Medulla oblongata (tissue), 1 donor: ENCODE measurements at regions not wholly inside any gene's neighbourhood (a gene's known extent, or its start where the extent isn't known, plus 50 kb on each side); places are given as distances from the start of the nearest gene placed in this dataset.
"Not testable (repeated sequence)": the region's sequence is repeated elsewhere in the genome, so short reads cannot be mapped to it uniquely, and the experiment has no call there.

Experiments used
- DNase-seq: peaks from one replicate; pipeline ENCODE4 v3.0.0-alpha.2; 2015; ENCODE audit errors: extremely low spot score

DNA sequence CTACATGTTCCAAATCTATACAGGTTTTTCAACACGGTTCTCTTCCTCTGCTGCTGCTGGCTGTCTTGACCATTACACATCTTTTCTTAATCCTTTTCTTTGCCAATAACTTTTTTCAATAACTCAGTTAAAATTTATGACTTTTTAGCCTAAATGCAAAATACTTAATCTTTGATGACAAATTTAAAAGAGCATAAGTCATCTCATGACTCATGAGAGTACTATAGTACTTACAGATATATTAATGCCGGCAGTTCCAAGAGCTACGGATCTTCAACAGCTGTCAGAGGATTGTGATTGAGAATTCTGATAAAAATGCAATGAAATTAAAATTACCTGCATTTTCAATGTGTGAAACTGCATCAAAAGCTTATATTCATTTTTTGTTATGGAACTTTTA lies 105.5 kb downstream of the KPNA2 start:
- DNase-seq, result no peak

- DNase-seq, result no peak
Measured at GRCh38 chr17:68142595-68142994, 105.2 kb upstream of the AMZ2 start.

DNA sequence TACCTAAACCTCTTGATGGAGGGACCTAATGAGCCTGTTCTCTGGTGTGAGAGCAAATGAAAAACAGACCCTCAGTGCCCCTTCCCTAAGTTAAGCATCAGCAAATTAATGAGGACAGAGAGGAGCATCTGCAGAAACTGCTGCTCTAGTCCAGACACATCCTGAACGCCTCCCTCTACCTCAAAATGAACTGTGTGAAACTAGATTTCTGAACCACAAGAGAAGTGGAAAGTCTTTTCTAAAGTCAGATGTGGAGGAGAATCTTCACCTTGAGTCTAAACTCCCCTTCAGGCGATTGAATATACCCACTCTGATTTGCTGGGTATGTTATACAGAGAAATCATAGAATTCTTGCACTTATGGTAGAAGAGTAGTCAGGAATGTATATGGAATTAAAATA lies 104.4 kb upstream of the AMZ2 start:
- DNase-seq, result no peak

DNA sequence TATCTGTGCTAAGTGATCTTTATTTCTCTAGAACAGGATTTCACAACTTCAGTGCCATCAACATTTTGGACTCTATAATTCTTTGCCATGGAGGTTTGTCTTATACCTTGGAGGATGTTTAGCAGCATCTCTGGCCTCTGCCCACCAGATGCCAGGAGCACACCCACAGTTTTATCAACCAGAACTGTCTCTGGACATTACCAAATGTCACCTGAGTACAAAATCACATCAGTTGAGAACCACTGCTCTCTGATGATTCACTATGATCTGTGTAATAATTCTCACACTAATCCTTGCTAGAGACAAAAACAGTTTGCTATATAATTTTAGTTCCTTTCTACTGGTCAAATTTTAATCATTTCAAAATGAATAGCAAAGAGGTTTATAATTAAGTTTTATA lies 102.8 kb upstream of the AMZ2 start:
- DNase-seq, result no peak

GRCh38 chr17:68148936-68149335 lies 98.9 kb upstream of the AMZ2 start:
- DNase-seq, result no peak

- no peak for DNase-seq
Measured at GRCh38 chr17:68152161-68152571, 95.7 kb upstream of the AMZ2 start.

GRCh38 chr17:68155692-68156091 lies 92.2 kb upstream of the AMZ2 start:
- DNase-seq, result no peak

DNA sequence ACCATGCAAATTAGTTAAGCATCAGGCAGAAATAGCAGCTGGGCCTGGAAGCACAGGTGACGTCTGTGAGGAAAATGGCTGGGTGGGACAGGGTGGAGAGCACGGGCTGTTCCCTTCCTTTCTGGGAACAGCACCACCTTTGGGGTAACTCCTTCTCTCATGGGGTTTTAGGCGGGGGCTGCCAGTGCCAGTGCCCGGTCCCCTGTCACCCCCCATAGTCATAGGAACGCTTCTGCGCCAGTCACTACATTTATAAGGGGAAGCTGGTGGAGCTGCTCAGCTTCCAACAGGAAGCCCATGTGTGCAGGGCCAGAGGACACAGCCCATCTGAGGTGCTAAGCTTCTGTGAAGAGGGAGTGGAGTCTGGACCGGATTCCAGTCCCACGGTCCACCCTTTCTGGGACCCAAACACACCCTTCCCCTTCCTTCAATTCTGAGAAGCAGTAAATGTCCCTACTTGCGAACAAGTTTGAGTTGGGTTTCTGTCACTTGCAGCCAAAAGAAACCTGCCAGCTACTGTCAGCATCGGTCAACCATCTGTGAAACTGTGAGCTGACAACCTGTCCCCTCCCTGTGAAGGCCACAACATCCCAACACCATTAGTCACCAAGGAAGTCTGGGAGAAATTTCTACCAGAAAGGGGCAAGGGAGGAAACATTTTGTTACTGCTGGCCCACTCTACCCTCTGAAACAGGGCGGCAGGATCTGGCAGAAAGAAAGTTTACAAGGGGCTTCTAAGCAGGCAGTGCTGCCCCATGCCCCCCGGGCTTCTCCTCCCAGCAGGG lies 86.0 kb upstream of the AMZ2 start:
- no peak for DNase-seq

- DNase-seq, result not testable (repeated sequence)
Measured at GRCh38 chr17:68168273-68169164, 79.3 kb upstream of the AMZ2 start.

GRCh38 chr17:68169165-68169821 lies 78.5 kb upstream of the AMZ2 start:
- DNase-seq, result not testable (repeated sequence)

GRCh38 chr17:68169840-68170239 lies 78.0 kb upstream of the AMZ2 start:
- no peak for DNase-seq

- DNase-seq, result no peak
Measured at GRCh38 chr17:68170246-68170645, 77.6 kb upstream of the AMZ2 start.

DNA sequence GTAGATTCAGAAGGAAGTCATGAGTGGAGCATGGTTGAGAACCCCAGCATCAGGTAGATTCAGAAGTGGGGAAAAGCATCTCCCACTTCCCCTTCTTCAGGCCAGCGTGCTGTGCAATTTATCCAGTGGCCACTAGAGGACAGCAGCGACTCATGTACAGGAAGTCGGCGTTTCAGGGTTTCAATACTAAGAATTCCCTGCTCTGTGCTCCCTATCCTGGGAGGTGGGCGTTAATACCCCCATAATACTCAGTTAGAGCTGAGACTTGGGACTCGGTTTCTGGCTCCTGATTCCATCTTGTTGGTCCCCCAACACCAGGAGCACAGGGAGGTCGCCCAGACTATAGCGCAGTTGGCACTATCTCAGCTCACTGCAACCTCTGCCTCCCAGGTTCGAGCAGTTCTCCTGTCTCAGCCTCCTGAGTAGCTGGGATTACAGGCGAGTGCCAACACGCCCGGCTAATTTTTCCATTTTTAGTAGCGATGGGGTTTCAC lies 75.3 kb upstream of the AMZ2 start:
- DNase-seq, result peak; percentile 83

GRCh38 chr17:68175416-68175815 lies 72.4 kb upstream of the AMZ2 start:
- DNase-seq, result no peak

DNA sequence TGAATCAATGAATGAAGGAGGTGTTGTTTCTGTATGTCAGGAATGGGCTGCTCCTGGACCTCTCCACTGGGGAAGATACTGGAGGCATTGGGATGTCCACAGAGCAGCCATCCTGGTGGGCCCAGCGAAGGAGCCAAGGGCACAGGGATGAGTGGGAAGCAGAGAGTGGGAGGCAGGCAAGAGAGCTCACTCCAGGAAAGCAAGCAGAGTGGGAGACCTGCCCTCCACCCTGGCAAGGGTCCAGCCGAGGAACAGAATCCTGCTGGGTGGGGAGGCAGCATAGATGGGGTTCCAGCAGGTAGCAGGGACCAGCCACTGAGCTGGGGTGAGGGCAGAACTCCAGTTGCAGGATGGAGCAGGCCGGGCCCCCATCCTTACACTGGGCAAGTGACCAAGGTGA lies 71.9 kb upstream of the AMZ2 start:
- no peak for DNase-seq

- DNase-seq, result no peak
Measured at GRCh38 chr17:68176718-68177117, 71.1 kb upstream of the AMZ2 start.

GRCh38 chr17:68178831-68179230 lies 69.0 kb upstream of the AMZ2 start:
- no peak for DNase-seq

GRCh38 chr17:68179236-68179925 lies 68.5 kb upstream of the AMZ2 start:
- no peak for DNase-seq

GRCh38 chr17:68179926-68180285 lies 67.9 kb upstream of the AMZ2 start:
- no peak for DNase-seq

DNA sequence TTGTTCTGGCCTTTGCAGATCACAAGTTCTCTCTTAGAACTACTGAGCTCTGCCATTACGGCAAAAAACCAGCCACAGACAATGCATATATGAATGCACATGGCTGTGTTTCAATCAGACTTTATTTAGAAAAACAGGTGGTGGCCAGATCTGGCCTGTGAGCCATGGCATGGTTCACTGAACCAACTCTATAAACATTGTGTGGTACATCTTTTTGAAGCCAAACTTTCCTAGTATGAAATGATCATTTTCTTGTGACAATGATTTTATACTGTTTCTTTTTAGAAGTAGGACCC lies 65.9 kb upstream of the AMZ2 start:
- no peak for DNase-seq

DNA sequence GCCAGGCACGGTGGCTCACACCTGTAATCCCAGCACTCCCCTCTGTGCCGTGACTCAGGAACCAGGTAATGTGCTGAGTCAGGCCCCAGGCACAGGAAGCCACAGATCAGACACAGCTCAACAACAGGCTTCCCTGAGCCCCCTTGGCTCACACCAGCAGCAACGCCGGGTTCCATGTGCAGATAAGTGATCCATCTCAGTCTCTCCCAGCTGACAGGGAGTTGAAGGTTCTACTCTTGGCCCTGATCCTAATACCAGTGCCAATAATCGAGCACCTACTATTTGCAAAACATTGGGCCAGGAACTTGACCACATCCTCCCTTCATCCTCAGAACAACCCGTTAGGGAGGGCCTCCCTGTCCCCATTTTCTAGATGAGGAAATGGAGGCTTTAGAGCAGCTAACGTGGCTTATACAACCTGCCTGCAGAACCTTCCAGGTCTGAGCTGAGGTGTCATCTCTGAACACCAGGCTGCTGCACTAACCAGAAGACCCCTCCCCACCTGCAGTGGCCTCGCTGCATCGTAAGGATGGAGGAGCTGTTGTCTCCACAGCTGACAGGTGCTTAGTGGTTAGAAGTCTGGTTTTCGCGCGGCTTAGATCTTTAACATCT lies 64.8 kb upstream of the AMZ2 start:
- no peak for DNase-seq
